Left cardiac atrium (tissue), 4 donors: ENCODE measurements at regions not wholly inside any gene's neighbourhood (a gene's known extent, or its start where the extent isn't known, plus 50 kb on each side); places are given as distances from the start of the nearest gene placed in this dataset.

Experiments
- ATAC-seq, 2 donors: fragments of 200-7000 bp; cut with Tn5 transposase; one replicate each; pipeline ENCODE4 v1.9.1; 2020; ENCODE audit warnings: mild to moderate bottlenecking in 2 of 2, moderate library complexity in 2 of 2
- DNase-seq: peaks from one replicate; pipeline ENCODE4 v3.0.0-alpha.2; 2020
- intact Hi-C, 2 donors: fragments of 100-400 bp; cut with DNase I; formaldehyde crosslinking; loops; one replicate each; pipeline versions ENCODE4 v1.14.1 to v1.15.1; 2022 to 2023
- donor health status: DM: no; HTN: yes; CAD: no.
- donor health status: DM: no; HTN: yes; CAD: no; lungs with severe emphysema.
- donor health status: DM: yes; HTN: yes; CAD: no.
- donor health status: Dilated cardiomyopathy.

GRCh38 chr2:21250673-21251072 lies 126.9 kb downstream of the TDRD15 start:
- no peak for ATAC-seq
- intact Hi-C loops = no loop called here
- DNase-seq = no peak

DNA sequence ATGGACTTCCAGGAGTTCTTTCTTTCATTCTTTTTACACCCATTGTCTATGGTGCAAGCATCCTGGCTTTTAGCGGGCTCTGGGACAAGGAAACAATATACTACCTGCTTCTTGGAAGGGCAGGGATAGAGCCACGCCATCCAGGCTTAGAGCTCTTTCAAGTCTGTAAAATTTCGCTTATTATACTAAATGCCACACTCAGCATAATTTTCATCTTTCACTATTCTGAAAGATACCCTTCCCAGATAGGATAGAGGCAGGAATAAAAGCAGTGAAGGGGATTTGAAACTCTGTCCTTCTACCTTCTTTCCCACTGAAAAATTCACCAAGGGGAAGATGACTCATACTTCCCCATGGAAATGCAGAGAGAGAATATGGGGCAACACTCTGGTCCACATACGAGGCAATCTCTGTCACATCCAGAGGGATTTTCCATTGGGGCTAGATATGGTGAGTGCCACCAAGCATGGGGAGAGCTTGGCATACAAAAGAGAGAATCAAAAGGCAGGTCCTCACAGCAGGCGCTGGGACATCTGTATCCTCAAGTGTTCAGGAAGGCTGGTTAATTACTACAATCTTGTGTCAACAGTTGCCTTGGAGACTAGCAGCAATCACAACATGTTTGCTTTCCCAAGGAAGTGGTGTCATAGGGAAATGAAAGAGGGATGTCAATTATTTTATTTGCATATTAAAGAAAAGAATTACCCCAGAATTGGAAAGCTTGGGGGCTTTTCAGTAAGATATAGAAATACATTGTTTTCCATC lies 127.6 kb downstream of the TDRD15 start:
- ATAC-seq (no peak), DNase-seq (no peak)
- intact Hi-C loops = no loop called here

DNA sequence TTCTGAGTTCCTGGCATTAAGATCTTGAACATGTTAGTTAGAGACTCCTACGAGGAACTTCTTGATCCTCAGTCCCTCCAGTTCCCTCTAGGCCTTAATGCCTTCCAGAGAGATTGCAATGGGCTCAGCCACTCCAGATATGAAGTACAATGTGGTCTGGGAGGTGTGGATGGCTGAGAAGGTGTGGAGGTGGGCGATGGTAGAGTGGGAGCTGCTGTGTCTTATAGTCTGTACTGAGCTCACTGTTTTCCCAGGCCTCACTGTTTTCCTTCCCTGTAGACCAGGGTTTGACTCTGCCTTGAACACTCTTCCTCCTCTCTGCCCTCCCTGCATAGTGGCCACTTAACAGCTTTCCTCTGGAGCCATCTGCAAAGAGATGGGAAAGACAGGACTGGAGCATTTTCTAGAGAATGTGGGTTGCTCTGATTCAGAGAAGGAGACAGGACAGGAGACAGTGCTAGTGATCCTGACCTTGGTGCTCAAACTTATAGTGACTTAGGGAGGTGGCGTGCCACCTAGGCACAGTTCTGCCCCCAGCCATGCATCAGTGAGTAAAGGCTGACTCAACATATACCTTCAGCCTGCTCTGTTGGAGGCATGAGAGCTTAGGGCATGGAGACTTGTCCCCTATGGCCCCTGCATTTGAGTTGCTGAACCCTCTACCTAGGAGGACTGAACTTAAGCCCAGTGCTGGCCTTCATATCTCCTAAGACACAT lies 129.7 kb downstream of the TDRD15 start:
- intact Hi-C loops = no loop called here
- ATAC-seq (no peak), DNase-seq (no peak)

DNA sequence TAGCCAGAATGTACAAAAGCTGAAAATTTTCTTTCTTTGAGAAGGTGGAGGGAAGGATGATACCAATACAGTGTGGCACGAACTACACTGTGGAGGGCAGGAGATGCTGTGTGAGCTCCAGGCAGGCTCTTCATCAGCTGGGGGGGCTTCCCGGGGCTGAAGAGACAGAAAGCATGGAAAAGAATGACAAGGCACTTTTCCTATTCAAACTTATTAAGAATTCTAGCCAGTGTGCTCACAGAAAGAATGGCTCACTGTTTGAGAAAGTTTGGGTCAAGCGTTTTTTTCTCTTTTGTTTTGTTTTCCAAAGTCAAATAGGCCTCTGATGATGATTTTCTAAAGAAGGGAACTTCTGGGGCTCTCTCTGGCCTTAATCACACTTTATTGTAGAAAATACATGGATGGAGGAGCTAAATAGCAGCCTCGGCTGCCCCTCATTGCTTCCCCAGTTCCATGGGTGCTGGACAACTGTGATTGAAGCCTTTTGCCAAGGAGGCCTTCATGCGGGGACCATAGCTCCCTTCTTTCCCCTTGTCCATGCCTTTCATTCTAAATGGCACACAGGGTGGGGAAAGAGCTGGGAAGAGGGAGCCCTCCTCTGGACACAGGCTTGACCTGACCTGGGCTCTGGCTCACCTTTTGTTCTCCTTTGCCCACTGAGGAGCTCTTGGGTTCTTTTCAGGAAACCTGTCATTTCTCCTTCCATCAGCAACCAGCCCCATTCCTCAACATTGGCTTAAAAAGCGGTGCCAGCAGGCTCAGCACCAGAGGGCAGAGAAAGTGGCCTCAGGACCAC lies 130.6 kb downstream of the TDRD15 start:
- ATAC-seq (no peak), DNase-seq (no peak)
- intact Hi-C loops = no loop called here

DNA sequence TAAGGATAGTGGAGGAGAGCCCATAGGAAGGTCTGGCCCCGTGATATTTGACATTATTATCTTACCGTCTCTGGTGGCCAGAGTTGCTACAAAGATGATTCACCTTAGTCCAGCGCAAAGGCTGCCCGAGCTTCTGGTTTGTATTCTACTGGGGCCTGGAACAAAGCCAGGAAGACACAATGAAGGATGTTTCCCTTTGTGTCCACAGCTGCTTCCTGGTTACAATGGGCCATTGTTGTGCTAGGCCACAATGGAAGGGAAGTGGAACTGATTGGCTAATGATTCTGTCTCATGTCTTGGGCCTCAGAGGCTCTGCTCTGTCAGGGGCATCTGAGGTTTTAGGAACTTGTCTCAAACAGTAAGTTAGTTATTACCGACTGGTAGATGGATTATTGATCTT lies 132.2 kb downstream of the TDRD15 start:
- ATAC-seq = peak; percentile 43 to 79
- peak; percentile 51 for DNase-seq
- intact Hi-C loops = no loop called here

DNA sequence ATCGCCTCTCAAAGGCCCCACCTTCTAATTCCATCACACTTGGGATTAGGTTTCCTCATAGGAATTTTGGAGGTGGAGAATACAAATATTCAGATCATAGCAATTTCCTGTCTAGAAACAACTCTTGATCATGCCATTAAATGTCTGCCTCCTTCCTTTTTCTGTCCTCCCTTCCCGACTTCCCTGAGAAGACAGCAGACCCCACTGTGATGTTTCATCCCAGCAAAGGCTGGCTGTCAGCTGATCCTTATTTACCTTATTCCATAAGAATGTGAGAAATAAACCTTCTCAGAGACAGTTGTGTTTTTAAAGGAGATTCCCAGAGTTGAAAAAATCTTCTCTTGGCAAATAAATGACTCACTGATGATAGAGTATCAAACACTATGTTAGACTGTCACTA lies 133.9 kb downstream of the TDRD15 start:
- DNase-seq (no peak), ATAC-seq (no peak)
- intact Hi-C loops = no loop called here

DNA sequence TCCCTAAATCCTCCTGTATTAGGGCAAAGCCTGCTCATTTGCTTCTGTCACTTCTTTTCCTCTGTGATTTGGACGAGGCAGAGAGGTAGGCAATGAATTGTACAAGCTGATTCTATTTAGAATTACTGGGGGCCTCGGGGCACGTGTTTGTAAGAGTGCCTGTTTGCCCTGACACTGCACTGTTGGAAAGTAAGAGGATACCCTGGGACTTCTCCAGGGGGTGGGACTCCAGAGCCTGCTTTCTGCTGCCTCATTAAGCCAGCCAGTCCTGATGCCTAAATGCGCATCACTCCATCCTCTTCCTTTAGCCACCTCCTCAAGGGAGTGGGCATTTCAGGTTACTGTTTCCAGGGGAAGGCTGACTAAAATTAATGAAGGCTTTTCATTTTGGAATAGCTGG lies 134.3 kb downstream of the TDRD15 start:
- ATAC-seq (no peak), DNase-seq (no peak)
- intact Hi-C loops = no loop called here

GRCh38 chr2:21260311-21260710 lies 136.5 kb downstream of the TDRD15 start:
- intact Hi-C loops = no loop called here
- DNase-seq = no peak
- no peak for ATAC-seq

GRCh38 chr2:21261591-21261990 lies 137.8 kb downstream of the TDRD15 start:
- intact Hi-C loops = no loop called here
- DNase-seq (no peak), ATAC-seq (peak in 1 of 2 donors; percentile 34)

- peak in 1 of 2 donors; percentile 37 for ATAC-seq
- intact Hi-C loops = no loop called here
- DNase-seq = no peak
Observed at GRCh38 chr2:21262426-21262940, 138.7 kb downstream of the TDRD15 start.

DNA sequence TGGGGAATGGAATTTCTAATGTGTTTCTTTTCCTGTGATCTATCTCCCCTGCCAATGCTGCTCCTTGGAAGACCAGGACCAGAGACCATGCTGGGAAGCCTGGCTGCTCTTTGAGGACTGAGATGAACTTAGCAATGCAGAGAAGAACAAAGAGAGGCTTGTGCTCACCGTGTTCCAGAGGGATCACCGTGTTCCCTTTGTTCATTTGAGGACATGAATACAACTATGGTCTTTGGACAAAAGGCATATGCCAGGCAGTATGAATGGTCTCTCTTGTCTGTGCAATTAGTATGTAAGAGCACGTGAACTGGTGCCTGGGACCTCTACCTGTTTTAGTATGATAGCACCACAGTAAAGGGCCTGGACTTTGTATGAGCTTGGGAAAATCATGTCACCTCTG lies 139.9 kb downstream of the TDRD15 start:
- intact Hi-C loops = no loop called here
- ATAC-seq (no peak), DNase-seq (no peak)

DNA sequence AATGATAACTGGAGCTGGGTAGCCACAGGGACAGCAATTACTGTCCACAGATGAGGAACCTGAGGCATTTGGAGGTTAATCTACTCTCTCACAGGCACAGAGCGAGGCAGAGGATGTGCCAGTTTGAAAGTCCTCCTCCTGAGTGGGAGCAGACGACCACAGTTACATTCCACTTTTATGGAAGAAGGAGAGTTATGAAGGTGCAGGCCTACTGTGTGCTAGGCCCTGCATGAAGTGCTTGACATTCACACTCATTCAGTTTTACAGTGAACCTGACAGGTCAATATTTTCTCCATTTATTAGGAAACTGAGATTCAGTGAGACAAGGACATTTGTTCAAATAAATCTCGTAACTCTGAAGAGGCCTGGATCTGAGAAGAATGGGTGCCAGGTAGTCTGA lies 142.0 kb downstream of the TDRD15 start:
- intact Hi-C loops = no loop called here
- DNase-seq = no peak
- no peak for ATAC-seq

- intact Hi-C loops = no loop called here
- DNase-seq (peak; percentile 21), ATAC-seq (peak in 1 of 2 donors; percentile 39)
Observed at GRCh38 chr2:21267232-21267835, 143.6 kb downstream of the TDRD15 start.

- ATAC-seq (peak; percentile 62 to 80), DNase-seq (peak; percentile 71)
- intact Hi-C loops = no loop called here
Observed at GRCh38 chr2:21268197-21268877, 144.6 kb downstream of the TDRD15 start.

GRCh38 chr2:21268878-21269224 lies 145.1 kb downstream of the TDRD15 start:
- DNase-seq (no peak), ATAC-seq (no peak)
- intact Hi-C loops = no loop called here

GRCh38 chr2:21269382-21269781 lies 145.6 kb downstream of the TDRD15 start:
- no peak for ATAC-seq
- intact Hi-C loops = no loop called here
- no peak for DNase-seq

DNA sequence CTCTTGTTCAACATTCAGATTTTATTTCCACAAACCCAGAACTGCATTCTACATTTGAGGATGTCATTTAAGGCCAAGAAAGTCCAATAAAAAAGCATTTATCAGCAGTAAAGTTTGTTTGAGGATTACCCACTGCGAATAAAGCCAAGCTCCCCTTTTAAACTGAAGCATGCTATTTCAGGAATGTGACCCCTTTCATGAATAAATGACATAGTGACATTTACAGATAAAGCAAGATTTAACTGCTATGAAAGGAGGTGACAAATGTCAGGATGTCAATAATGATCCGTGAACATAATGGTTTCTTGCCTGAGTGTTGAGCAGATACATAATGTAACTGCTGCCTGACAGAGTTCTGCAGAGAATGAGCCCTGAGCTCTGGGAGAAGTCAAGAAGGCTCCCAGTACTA lies 146.3 kb downstream of the TDRD15 start:
- ATAC-seq (no peak), DNase-seq (no peak)
- intact Hi-C loops = loop anchor here in 1 of 2 donors (5.0 kb wide), 1 partner anchor 42 kb away; no protein-coding TSS in a partner anchor

GRCh38 chr2:21270708-21271122 lies 146.9 kb downstream of the TDRD15 start:
- peak; percentile 79 for DNase-seq
- ATAC-seq = peak; percentile 84 to 91
- intact Hi-C loops = loop anchor here in 1 of 2 donors (5.0 kb wide), 1 partner anchor 42 kb away; no protein-coding TSS in a partner anchor

- intact Hi-C loops = no loop called here
- DNase-seq (no peak), ATAC-seq (no peak)
Observed at GRCh38 chr2:21276163-21276562, 152.4 kb downstream of the TDRD15 start.
